GM21423 (cell line): ENCODE measurements at regions not wholly inside any gene's neighbourhood (a gene's known extent, or its start where the extent isn't known, plus 50 kb on each side); places are given as distances from the start of the nearest gene placed in this dataset.

Experiments
- ATAC-seq: cut with Tn5 transposase; IDR thresholded peaks from one replicate; pipeline ENCODE4 v1.9.1; 2021; ENCODE audit warnings: mild to moderate bottlenecking, moderate library complexity; ENCODE audit not compliant: unreplicated experiment

DNA sequence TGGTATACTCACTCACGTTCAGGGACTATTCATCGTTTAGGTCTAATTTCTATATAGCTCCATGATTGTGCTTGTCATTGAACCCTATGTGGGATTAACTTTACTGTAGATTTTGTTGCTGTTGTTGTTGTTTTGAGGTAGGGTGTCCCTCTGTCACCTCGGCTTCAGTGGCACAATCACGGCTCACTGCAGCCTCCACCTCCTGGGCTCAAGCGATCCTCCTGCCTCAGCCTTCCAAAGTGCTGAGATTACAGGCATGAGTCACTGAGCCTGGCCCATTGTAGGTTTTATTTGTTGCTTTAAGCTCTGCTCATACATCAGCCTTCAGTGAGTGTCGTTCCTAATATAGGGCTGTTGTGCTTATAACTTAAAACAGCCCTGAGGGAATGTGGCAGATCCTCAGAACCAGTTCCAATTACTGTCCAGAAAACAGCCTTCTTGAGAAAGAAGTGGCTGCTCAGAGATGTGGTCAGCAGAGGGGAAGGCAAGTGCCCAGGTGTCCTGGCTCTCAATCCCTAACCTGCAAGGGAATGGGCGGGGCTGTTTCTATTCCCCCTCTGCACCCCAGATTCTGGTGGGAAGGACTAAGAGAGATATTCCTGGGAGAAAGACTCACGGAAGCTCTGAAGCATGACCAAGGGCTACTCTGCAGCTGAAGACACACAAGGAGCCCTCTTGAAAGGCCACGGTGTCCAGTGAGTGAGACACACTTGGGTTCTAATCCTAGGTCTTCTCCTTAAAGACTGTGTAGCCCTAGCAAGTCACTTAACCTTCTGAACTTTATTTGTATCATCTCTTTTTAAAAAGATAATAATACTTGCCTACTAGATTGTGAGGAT lies 79.6 kb upstream of the LCLAT1 start:
- ATAC-seq, result no peak

DNA sequence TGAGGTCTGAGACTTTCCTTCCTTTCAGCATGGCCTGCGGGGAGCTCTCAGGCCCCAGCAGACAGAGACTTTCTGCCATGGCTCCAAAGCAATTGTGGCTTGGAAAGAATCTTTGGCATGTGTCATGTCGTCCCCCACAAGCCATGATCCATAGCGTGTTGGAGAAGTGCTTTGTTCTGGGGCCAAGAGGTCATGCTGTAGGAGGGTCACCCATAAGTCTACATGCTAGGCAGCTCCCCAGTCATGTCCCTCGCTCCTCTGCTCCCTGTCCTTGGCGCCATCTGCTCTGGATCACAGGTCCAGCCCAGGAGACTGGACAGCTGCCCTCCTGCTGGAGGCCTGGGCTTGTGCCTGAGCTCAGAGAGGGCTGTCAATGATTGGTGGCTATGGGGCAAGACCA lies 78.8 kb upstream of the LCLAT1 start:
- ATAC-seq, result no peak

DNA sequence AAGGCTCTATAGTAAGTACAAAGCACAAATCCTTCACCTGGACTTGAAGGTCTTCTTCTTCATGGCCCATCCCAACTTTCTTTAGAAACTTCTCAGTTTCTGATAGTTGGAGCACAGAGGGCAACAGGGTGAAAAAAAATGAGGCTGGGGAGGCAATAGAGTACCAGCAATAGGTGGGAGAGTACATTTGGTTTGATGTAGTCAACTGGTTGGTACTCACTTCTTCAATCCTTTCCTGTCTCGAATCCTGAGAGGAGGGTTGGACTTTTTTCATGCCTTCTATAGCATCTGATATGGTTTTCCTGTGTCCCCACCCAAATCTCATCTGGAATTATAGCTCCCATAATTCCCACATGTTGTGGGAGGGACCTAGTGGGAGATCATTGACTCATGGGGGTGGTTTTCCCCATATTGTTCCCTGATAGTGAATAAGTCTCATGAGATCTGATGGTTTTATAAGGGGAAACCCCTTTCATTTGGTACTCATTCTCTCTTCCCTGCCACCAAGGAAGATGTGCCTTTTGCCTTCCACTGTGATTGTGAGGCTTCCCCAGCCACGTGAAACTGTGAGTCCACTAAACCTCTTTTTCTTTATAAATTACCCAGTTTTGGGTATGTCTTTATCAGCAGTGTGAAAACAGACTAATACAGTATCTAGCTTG lies 75.9 kb upstream of the LCLAT1 start:
- no peak for ATAC-seq

DNA sequence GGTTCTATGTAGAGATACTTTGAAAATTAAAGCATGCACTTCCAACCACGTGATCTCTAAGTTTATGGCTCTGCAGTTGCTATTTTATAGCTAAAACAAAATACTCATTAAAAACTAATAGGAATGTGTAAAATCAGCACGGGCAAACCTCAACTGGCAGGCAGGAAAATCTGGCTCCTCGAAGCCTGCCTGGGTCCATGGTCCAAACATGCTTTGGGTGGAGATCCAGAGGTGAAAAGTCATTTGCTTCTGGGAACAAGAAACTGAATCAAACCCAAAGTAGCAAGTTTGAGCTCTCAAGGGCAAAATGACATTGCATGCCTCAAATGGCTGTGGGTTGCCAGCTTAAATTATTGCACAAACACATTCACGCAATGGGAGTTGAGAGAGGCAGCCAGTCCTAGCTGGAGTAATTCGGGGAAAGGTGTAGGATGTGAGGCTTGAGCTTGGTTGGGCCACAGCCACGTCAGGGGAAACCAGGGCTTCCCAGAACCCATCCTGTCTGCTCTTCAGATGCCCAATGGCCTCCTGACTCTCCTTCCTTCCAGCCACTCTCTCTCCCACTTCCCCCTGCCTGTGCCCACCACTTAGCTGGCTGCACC lies 75.2 kb upstream of the LCLAT1 start:
- ATAC-seq, result no peak

DNA sequence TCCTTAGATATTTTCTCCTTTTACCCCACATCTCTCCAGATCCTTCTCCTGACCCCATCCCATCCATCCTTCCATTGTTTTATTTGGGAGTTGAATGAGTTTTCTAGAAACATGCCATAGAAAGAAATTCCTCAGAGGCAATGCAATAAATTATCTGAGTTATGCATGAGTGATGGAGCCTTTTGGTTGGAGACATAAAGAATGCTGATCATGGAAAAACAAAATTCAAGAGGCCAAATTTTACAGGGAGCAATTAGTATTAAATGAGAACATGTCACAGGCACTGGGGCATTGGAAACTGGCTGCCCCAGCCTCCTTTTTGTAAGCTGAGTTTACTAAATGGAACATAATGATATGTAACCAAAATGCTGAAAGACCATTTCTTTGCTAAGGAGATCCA lies 74.2 kb upstream of the LCLAT1 start:
- ATAC-seq, result no peak

DNA sequence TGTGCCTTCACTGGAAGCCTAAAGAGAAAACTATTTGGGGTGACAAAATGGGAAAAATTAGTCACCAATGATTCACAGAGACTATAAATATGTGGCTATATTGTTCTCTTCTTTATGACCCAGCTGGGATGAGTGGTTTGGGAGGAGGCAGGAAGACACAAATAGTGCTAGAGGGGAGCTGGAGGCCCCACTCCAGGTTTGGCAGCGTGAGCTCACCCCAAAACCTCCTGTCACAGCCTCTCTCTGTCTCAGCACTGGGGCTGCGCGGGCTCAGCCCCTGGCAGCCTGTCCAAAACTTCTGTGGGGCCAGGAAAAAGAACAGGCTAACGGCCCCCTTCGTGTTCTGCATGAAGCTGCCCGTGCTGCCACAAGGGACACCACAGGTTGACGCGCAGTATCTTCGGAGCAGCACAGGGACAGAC lies 73.2 kb upstream of the LCLAT1 start:
- ATAC-seq, result no peak

DNA sequence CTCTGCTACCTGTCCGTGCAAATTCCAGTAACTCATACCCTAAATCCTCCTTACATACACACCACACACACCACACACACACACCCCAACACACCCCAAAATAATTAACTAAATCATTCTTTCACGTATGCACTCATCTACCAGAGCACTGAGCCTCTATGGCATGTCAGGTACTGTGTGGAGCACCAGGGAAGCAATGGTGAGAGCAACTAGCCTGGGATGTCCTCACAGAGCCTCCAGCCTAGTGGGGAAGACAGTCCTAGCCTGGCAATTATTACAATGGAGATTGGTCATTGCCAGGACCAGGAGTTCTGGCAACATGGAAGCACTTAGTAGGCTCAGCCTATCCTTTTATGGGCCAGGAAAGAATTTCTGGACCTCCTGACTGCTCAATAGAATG lies 72.7 kb upstream of the LCLAT1 start:
- ATAC-seq, result no peak

DNA sequence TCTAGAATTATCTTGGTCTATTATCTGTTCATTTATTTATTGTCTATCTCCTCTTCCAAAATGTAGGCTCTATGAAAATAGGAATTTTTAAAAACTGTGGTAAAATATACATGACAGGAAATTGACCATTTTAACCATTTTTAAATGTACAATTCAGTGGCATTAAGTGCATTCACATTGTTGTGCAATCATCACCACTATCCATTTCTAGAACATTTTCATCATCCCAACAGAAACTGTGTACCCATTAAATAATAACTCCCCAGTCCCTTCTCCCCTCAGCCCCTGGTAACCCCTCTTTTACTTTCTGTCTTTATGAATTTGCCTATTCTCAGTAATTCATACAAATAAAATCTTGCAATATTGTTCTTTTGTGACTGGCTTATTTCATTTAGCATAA lies 71.1 kb upstream of the LCLAT1 start:
- ATAC-seq, result no peak

DNA sequence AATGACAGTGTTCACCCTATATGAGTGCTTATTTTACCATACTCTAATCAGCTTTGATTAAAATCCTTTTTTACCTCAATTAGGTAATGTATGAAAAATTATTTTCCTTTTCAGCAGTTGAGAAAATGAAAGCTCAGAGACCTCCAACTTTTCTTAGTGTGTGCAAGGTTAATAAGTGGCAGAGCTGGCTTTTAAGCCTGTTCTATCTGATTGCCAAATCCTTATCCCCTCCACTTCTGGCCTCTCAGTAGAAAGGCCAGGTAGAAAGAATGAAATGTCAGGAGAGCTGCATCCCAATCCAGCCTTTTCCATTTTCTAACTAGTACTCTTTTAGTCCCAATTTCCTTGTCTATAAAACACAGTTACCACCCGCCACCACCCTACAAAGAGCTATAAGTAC lies 67.6 kb upstream of the LCLAT1 start:
- no peak for ATAC-seq

DNA sequence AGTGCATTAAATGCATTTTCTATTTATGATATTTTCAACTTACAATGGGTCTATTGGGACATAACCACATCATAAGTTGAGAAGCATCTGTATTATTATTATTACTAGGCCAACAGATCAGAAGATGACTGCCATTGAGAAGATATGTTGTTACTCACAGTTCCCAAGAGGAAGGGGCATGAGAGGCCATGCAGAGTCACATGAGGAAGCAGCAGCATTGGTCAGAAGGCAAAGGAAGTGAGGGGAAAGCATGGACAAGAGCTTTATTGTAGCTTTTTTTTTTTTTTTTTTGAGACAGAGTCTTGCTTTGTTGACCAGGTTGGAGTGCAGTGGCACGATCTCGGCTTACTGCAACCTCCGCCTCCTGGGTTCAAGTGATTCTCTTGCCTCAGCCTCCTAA lies 66.2 kb upstream of the LCLAT1 start:
- no peak for ATAC-seq

DNA sequence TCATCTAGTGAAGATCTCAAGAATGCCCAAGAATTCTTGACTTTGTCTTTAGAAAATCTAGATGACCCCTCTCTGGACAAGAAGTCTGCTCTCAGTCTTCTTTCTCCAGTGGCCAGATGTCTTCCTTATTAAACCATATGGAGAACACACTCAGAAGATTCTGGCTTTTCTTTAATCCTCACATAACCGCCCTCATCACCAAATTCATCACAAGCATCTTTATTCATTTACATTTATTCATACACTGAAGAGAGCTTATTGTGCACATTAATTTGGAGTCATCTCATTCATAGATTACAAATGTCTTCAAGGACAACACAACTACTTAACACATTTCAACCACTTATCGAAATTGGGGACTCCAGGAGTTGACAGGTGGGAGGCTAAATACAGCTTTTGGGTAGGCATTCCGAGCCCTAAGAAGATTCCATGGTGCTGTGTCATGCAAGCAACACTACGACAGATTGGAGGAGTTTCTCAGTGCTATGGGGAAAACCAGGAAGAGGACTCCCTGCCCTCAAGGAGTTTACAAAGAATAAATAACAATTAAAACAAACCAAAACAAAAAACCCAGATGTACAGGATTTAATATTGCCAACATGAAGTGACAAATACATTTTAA lies 64.8 kb upstream of the LCLAT1 start:
- no peak for ATAC-seq

DNA sequence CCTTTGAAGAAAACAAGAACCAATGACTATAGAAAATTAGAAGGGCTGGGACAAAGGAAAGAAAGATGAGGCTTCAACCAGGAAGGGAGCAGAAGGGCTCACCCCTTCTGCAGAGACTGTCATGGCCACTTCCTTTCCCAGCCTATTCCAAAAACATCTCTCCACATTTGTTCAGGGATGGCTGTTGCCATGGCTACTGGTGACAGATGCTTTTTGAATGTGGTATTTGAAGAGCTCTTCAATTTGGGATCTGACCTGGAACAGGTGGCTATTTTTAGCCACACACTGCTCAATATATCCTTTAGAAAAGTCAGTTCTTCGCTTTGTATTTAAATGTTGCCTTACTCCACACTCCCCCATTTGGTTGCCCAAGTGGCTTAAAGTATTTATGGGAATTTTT lies 64.1 kb upstream of the LCLAT1 start:
- ATAC-seq, result no peak

DNA sequence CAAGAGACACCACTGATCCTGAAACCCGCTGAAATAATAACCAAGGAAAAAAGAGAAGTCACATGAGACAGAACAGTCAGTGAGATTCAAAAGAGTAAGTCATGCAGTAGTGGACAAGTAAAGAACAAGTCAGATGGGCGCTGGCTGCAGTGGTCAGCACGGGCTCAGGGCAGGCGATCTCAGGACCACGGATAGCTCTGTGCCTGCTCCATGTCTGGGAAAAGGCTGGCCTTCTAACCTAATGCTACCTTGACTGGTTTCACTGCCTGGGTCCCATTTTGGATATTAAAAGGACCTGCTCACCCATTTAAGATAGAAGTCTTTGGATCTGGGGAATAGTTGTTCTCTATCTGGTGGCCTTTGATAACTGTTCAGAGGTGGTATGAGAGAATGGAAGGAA lies 61.7 kb upstream of the LCLAT1 start:
- no peak for ATAC-seq

DNA sequence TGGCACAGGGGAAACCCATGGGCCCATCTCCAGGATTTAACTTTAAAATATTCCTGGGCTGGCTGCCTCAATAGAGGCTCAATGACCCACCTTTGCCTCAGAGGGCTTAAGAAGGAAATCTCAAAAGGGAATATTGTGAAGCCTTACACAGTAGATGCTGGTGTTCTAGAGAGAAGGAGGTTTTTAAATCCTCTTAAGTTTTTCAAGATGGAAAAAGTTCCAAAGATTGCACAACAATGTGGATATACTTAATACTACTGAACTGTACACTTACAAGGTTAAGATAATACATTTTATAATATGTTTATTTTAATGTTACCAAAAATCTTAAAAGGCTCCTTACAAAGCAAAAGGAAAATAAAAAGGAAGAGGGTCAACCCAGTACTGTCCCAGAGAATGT lies 54.9 kb upstream of the LCLAT1 start:
- ATAC-seq, result no peak

DNA sequence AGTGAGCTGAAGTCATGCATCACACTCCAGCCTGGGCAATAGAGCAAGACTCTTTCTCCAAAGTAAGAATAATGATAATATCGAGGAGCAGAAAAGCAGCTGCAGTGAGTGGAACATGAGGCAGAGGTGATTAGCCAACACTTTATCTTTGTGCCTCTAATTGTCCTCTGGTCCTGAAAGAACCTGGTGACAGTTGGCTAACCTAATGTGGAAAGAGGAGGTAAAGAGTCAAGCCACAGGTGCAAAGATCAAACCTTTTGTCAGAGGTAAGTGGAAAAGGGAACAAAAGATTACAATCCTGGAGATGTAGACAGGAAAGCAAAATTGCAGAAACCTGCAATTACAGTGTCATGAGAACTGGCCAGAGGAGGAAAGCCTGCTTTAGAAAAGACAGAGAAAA lies 53.5 kb upstream of the LCLAT1 start:
- ATAC-seq, result no peak

DNA sequence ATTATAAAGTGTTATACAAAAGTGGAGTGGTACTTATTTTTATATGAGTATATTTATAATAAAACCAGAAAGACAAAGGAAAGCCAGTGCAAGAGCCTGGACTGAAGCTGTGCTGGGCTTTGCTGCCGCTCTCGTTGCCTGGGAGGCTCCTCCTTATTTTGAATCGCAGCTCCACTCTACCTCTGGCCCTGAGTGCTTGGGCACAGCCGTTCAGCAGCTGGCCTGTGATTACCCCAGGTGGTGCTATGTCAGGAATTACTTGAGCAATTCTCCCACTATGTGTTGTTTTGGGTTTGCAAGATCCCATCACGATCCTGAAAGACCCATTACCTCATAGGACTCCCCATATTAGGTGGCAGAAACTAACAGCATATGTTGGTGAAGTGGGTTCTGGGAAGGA lies 53.0 kb upstream of the LCLAT1 start:
- ATAC-seq, result no peak

DNA sequence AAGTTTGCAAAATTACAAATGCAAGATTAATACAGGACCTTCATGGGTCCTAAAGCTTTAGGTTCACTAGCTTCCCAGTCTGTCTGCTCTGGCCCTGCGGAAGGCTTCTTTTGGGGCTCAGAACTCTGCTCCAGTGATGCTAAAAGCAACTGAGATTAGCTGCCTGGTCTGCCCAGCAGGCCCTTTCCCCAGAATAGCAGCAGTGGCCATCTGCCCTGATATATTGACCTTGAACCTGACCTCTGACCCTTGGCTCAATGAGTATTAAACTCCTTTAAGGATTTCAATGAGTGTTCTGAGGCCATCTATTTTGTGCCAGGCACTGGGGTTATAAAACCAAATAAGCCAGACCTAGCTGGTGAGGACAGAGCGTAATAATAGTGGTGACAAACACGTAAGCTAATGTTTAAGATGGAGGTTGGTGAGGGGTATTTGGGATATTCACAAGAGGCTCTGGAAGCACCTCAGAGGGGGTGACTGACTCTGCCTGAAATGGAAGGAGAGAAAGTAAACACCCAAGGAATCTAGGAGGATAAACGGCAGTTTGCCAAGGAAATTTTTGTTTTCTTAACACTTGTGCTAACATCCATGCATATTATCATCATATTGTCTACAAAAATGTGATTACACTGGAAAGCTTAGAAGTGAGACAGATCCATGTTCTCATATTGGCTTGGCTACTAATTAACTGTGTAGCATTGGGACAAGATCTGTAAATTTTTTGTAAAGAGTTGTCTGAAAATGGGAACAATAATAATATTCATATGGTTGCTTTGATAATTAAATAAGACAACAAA lies 50.4 kb upstream of the LCLAT1 start:
- no peak for ATAC-seq
